Central memory CD8-positive, alpha-beta T cell (primary cell): ENCODE measurements at regions not wholly inside any gene's neighbourhood (a gene's known extent, or its start where the extent isn't known, plus 50 kb on each side); places are given as distances from the start of the nearest gene placed in this dataset.

ENCODE experiments used
- ATAC-seq: fragments of 150-1000 bp; cut with Tn5 transposase; replicated peaks from 2 replicates; pipeline ENCODE4 v1.10.0; 2022; ENCODE audit warnings: mild to moderate bottlenecking, moderate FRiP score, moderate number of reproducible peaks; ENCODE audit not compliant: poor library complexity, severe bottlenecking; ENCODE audit errors: extremely low read depth
- DNase-seq, 2 donors: peaks; one replicate each; pipeline ENCODE4 v3.0.0; 2021; ENCODE audit warnings: low spot score in 2 of 2
- H3K27ac Mint-ChIP-seq: one replicate; pipeline ENCODE4 v1.8.0; 2022; ENCODE audit warnings: low read depth, mild to moderate bottlenecking, moderate library complexity, mixed read lengths
- H3K27me3 Mint-ChIP-seq: one replicate; pipeline ENCODE4 v1.8.0; 2022; ENCODE audit warnings: mixed read lengths
- H3K36me3 Mint-ChIP-seq: one replicate; pipeline ENCODE4 v1.8.0; 2022; ENCODE audit warnings: mild to moderate bottlenecking, moderate library complexity, mixed read lengths; ENCODE audit not compliant: insufficient read depth
- H3K4me1 Mint-ChIP-seq: one replicate; pipeline ENCODE4 v1.8.0; 2022; ENCODE audit warnings: mixed read lengths
- H3K4me3 Mint-ChIP-seq: one replicate; pipeline ENCODE4 v1.8.0; 2022; ENCODE audit warnings: mild to moderate bottlenecking, moderate library complexity, mixed read lengths
- H3K9me3 Mint-ChIP-seq: one replicate; pipeline ENCODE4 v1.8.0; 2022; ENCODE audit warnings: mixed read lengths

DNA sequence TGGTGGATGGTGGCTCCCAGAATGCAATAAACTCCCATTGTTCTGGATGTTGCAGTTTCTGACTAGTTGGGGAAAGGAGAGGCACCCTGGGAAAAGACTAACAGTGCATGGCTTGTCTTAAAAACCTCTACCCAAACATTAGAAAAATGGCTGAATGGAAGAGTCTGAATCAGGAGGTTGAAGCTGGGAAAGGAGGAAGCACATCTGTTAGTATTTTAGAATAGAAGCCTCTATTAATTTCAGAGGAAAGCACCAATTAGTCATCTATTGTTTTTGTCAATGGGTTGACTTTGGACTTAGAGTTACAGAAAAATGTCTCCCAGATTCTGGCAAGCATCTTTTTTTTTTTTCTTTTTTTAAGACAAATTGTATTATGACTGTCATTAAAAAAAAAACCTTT, 56.1 kb upstream of the ELMO1 start:
- ATAC-seq, result no peak
- Mint-ChIP-seq H3K9me3 (no peaks in the 10 kb centered on the region), H3K36me3 (no peaks in the 10 kb centered on the region), H3K4me3 (no peak overlapping the region), H3K27ac (no peak overlapping the region), H3K27me3 (peaks cover 43% of the 10 kb centered on the region), H3K4me1 (no peaks in the 10 kb centered on the region)
- DNase-seq, result no peak

DNA sequence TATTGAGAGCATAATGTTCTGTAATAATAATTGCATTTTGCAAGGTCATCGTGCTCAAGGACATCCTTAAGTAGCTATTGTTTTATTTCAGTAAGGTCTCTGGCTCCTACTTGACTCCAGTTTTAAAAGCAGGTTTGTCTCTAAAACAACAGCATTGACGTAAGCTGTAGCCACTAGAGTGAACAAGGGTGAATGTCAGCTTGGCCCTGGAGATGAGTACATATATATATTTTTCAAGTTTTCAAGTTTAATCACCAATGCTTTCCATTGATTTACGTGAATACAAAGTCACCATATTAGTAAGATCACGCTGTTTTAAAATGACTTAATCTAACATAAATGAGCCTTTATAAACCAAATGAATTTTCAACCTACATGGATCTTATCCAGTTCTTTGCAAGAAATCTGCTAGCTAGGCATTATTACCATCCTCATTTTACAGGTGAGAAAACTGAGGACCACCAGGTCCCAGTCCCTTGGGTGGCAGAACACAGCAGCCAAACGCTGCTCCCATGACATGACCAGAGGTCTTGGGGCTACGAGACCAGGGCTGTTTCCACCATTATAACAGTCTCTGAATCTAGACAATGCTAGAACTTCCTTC, 57.2 kb upstream of the ELMO1 start:
- DNase-seq, result no peak
- H3K4me1 Mint-ChIP-seq, result no peaks in the 10 kb centered on the region
- ATAC-seq, result no peak
- H3K27ac Mint-ChIP-seq, result no peak overlapping the region
- H3K4me3 Mint-ChIP-seq, result no peak overlapping the region
- peaks cover 48% of the 10 kb centered on the region for H3K27me3 Mint-ChIP-seq
- no peaks in the 10 kb centered on the region for H3K9me3 Mint-ChIP-seq
- no peaks in the 10 kb centered on the region for H3K36me3 Mint-ChIP-seq

DNA sequence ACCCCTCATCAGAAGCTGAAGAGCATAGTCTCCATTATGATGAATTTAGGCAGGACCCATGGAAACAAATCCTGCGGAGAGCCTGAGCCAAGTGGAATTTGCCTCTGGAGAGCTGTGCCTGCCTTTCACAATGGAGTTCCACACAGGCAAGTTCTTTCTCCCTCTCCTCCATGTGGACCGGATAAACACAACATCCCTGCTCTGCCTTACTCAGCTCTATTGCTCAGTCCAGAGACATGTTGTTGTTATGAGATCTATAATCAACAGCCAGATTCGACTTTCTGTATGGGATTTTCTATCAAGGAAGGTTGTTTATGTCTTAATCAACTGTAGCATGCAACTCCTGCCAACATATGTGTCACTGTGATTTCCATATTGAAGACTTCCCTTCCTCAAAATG, 59.5 kb upstream of the ELMO1 start:
- no peaks in the 10 kb centered on the region for H3K9me3 Mint-ChIP-seq
- no peaks in the 10 kb centered on the region for H3K36me3 Mint-ChIP-seq
- no peak for DNase-seq
- H3K27me3 Mint-ChIP-seq, result peaks cover 48% of the 10 kb centered on the region
- no peak for ATAC-seq
- no peaks in the 10 kb centered on the region for H3K4me1 Mint-ChIP-seq
- H3K4me3 Mint-ChIP-seq, result no peak overlapping the region
- no peak overlapping the region for H3K27ac Mint-ChIP-seq

DNA sequence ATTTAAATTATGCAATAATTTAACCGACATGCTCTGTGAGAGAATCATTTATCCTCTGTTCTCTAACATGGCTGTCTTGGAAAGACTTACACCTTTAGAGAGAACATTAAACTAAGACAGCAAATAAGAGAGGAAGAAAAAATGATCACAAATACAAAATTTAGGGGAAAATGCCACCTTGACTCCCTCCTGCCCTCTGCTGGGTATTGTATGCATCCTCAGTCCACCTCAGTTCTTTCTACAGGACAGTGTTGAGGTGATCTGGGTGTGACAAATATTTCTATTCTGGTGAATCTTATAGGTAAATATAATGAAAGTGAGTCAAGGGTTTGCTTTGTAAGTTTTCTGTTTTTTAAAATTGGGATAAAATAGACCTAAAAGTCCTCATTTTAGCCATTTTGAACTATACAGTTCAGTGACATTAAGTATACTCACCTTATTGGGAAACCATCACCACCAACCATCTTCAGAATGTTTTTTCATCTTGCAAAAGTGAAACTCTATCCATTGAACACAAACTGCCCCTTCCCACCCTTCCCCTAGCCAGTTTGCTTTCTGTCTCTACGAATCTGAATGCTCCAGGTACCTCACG, 61.5 kb upstream of the ELMO1 start:
- Mint-ChIP-seq H3K27ac (no peak overlapping the region), H3K9me3 (no peaks in the 10 kb centered on the region), H3K4me1 (no peaks in the 10 kb centered on the region), H3K27me3 (peaks cover 37% of the 10 kb centered on the region), H3K36me3 (no peaks in the 10 kb centered on the region), H3K4me3 (no peak overlapping the region)
- DNase-seq (no peak), ATAC-seq (no peak)

DNA sequence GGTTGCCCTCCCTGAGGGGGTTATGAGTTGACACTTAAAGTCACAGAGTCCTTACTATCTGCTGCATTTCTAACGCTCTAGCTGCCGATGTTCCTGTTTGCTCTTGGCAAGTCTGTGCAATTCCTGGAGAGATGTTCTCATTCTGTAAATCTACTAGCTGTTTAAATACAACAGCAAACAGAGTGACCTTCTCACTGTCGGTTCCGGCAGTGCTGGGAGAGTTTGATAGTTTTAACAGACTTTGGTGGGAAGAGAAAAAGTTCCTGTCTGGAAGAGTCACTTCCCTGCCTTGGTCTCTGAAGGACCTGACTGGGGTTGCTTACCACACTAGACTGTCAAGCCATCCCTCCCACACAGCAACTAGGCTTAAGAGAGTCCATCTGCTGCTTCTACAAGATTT, 63.3 kb upstream of the ELMO1 start:
- no peaks in the 10 kb centered on the region for H3K36me3 Mint-ChIP-seq
- no peaks in the 10 kb centered on the region for H3K9me3 Mint-ChIP-seq
- no peak for DNase-seq
- no peaks in the 10 kb centered on the region for H3K4me1 Mint-ChIP-seq
- H3K27ac Mint-ChIP-seq, result no peak overlapping the region
- H3K4me3 Mint-ChIP-seq, result no peak overlapping the region
- no peak for ATAC-seq
- H3K27me3 Mint-ChIP-seq, result peaks cover 34% of the 10 kb centered on the region

DNA sequence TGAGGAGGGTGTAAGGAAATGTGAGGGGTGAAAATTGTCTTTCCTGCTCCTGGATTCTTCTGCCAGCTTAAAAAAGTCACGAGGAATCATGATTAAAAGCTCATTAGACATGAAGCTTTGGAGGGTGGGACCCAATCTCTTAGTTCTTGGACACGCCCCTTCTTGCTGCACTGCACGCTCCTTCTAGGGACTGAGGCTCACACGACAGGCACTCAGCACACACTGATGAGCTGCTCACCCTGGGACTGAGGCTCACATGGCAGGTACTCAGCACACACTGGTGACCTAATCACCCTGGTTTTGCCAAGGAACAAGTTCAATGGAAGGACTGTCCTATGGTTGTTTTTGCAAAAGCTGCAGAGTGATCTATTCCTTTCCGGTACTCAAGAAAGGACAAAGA, 65.8 kb upstream of the ELMO1 start:
- peaks cover 8% of the 10 kb centered on the region for H3K27me3 Mint-ChIP-seq
- ATAC-seq (no peak), DNase-seq (no peak)
- no peaks in the 10 kb centered on the region for H3K4me1 Mint-ChIP-seq
- H3K9me3 Mint-ChIP-seq, result no peaks in the 10 kb centered on the region
- no peak overlapping the region for H3K27ac Mint-ChIP-seq
- H3K36me3 Mint-ChIP-seq, result no peaks in the 10 kb centered on the region
- H3K4me3 Mint-ChIP-seq, result no peak overlapping the region

DNA sequence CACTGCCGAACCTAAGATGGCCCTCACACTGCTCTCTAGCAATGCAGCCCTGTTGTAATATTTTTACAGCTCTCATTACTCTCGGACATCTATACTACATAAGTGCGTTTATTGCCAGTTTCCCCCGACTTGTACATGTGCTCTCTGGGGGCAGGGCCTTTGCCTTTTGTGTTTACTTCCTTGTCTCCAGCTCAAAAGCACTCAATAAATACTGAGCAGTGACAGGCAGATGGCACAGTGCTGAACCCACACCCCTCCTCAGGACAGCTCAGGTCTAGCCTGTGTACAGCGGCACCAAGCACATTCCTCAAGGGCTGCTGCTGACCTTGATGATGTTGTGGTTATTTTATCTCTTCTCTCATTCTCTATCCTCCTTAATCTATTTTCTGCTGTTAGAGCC, 68.0 kb upstream of the ELMO1 start:
- DNase-seq, result no peak
- Mint-ChIP-seq H3K36me3 (no peaks in the 10 kb centered on the region), H3K4me1 (no peaks in the 10 kb centered on the region), H3K27ac (no peak overlapping the region), H3K27me3 (peaks cover 7% of the 10 kb centered on the region), H3K9me3 (no peaks in the 10 kb centered on the region), H3K4me3 (no peak overlapping the region)
- no peak for ATAC-seq

DNA sequence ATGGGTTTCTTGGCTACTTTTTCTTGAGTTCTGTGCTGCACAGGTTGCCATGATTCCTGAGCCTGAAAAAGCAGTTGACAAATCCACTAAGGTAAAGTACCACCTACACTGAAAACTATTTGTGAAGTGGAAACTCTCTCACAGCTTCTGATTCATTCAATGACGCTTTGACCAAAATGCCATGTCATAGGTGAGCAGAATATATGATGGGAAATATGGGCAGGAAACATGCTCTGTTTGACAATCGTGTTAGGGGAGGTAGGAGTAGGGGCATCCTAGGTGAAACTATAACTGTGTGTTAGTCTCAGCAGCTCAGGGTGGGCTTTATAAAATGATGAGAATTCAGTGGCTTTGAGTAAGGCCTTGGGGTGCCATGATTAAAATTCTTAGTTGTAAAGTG, 69.6 kb upstream of the ELMO1 start:
- Mint-ChIP-seq H3K9me3 (no peaks in the 10 kb centered on the region), H3K4me3 (no peak overlapping the region), H3K27me3 (peaks cover 10% of the 10 kb centered on the region), H3K27ac (no peak overlapping the region), H3K4me1 (no peaks in the 10 kb centered on the region), H3K36me3 (no peaks in the 10 kb centered on the region)
- no peak for ATAC-seq
- no peak for DNase-seq

DNA sequence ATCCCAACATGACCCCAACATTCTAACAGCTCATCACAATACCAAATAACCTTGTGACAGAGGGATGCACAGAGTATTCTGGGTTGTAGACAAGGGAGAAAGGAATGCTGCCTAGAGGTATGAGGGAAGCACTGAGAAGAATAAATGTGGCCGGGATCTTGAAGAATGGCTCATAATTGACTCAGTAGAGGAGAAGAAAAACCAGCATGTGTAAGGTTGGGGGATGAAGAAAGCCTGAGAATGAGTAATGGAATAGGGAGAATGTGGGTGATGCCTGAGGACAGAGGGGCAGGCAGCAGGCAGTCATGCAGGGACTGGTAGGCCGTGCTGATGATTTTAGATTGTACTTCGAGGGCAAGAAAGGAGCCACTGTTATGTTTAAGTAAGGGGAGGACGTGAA, 75.4 kb upstream of the ELMO1 start:
- DNase-seq (no peak), ATAC-seq (no peak)
- Mint-ChIP-seq H3K9me3 (no peaks in the 10 kb centered on the region), H3K4me3 (no peak overlapping the region), H3K27me3 (peaks cover 30% of the 10 kb centered on the region), H3K27ac (no peak overlapping the region), H3K36me3 (peaks cover 1% of the 10 kb centered on the region), H3K4me1 (no peaks in the 10 kb centered on the region)

DNA sequence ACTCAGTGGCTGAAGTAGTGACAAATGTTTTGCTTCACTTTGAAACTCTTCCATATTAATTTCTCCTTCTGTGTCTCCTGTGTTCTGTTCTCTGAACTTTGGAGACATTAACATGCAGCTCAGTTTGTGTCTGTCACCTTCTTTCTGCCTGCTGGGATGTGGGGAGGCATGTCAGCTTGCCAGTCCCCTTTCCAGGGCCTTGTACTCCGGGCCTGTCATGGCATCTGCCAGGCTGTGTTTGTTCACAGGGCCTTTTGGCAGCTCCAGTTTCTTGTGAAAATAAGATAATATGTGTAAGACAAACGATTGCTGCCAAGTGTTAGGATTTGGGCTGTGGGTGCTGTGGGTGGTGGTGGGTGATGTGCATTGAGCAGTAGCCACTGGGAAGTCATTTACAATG, 76.1 kb upstream of the ELMO1 start:
- no peak overlapping the region for H3K27ac Mint-ChIP-seq
- DNase-seq (no peak), ATAC-seq (no peak)
- peaks cover 29% of the 10 kb centered on the region for H3K27me3 Mint-ChIP-seq
- H3K4me3 Mint-ChIP-seq, result no peak overlapping the region
- H3K4me1 Mint-ChIP-seq, result no peaks in the 10 kb centered on the region
- no peaks in the 10 kb centered on the region for H3K9me3 Mint-ChIP-seq
- peaks cover 1% of the 10 kb centered on the region for H3K36me3 Mint-ChIP-seq

DNA sequence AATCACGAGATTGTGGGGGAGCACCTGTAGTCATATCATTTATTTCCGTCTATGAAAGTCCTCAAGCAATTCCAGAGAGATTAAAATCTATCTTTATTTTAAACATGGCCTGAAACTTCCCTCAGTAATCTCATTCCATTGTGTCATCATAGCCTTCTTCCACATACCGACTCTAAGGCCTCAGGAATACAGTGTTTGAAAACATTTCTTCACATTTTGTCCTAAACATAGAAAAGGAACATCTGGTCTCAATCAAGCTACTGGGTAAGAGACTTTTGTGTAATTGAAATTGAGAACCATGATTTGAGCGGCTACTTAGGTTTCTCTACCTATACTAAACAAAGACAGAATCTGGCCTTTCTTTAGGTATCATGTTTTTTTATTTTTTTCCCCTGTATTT, 78.0 kb upstream of the ELMO1 start:
- ATAC-seq, result no peak
- no peak for DNase-seq
- Mint-ChIP-seq H3K9me3 (no peaks in the 10 kb centered on the region), H3K27me3 (peaks cover 28% of the 10 kb centered on the region), H3K36me3 (peaks cover 1% of the 10 kb centered on the region), H3K4me3 (no peak overlapping the region), H3K4me1 (no peaks in the 10 kb centered on the region), H3K27ac (no peak overlapping the region)

DNA sequence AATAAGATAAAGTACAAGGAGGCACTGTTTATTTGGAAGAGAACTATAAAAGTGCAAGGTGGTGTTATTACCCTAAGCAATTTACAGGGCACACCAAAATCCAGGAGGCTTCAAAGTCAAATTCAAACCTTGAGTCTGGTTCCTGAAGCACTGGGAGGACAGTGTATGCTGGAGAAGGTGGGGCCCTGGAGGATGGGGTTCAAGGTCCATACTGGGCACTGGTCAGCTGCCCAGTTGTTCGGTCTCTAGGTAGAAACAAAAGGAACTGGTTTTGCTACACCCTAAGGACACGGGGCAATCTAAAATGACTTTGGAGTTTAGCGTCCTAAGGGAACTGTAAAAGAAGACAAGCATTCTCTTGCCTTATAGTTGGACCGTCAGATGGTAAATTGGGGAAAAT, 78.4 kb upstream of the ELMO1 start:
- Mint-ChIP-seq H3K27me3 (peaks cover 32% of the 10 kb centered on the region), H3K4me1 (no peaks in the 10 kb centered on the region), H3K27ac (no peak overlapping the region), H3K9me3 (no peaks in the 10 kb centered on the region), H3K4me3 (no peak overlapping the region), H3K36me3 (peaks cover 1% of the 10 kb centered on the region)
- ATAC-seq, result no peak
- no peak for DNase-seq

DNA sequence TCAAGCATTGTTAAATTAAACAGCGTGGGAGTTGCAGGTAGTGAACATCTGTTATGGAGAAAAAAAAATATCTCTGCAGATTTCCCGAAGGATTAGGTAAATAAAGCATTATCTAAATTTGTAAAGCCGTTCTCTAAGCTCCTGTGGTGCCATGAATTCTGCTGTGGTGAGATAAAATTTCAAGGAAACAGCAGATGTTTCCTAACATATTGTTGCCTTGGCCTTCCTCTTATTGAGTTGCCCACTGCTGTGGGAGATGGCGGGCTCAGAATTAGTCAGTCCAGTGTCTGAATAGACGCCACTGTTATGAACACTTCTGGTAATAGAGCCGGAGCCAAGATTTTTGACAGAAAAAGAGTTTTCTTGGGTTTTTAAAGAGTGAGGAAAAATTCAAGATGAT, 82.6 kb upstream of the ELMO1 start:
- DNase-seq (no peak), ATAC-seq (no peak)
- Mint-ChIP-seq H3K36me3 (peaks cover 1% of the 10 kb centered on the region), H3K4me3 (no peak overlapping the region), H3K9me3 (no peaks in the 10 kb centered on the region), H3K27ac (no peak overlapping the region), H3K4me1 (no peaks in the 10 kb centered on the region), H3K27me3 (peaks cover 23% of the 10 kb centered on the region)
